ENCODE measurements at regions not wholly inside any gene's neighbourhood (a gene's known extent, or its start where the extent isn't known, plus 50 kb on each side); places are given as distances from the start of the nearest gene placed in this dataset.

- TF ChIP-seq, protein P1, sequence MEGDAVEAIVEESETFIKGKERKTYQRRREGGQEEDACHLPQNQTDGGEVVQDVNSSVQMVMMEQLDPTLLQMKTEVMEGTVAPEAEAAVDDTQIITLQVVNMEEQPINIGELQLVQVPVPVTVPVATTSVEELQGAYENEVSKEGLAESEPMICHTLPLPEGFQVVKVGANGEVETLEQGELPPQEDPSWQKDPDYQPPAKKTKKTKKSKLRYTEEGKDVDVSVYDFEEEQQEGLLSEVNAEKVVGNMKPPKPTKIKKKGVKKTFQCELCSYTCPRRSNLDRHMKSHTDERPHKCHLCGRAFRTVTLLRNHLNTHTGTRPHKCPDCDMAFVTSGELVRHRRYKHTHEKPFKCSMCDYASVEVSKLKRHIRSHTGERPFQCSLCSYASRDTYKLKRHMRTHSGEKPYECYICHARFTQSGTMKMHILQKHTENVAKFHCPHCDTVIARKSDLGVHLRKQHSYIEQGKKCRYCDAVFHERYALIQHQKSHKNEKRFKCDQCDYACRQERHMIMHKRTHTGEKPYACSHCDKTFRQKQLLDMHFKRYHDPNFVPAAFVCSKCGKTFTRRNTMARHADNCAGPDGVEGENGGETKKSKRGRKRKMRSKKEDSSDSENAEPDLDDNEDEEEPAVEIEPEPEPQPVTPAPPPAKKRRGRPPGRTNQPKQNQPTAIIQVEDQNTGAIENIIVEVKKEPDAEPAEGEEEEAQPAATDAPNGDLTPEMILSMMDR (IDR thresholded peaks at IDR 0.05) = no peak
- TF ChIP-seq ZBTB21 (CRISPR knock-in tag; IDR thresholded peaks at IDR 0.05; ENCODE audit: borderline replicate concordance) (no peak), ZNF138 (CRISPR knock-in tag; conservative IDR thresholded peaks at IDR 0.05) (no peak), MAX (CRISPR knock-in tag; IDR thresholded peaks at IDR 0.05) (no peak), ELF4 (CRISPR knock-in tag; IDR thresholded peaks at IDR 0.05; ENCODE audit: low read depth) (no peak), PRDM15 (CRISPR knock-in tag; IDR thresholded peaks at IDR 0.05) (no peak), ZNF121 (CRISPR knock-in tag; IDR thresholded peaks at IDR 0.05) (no peak), KAT7 (CRISPR knock-in tag; IDR thresholded peaks at IDR 0.05; ENCODE audit: borderline replicate concordance) (no peak), ATF1 (CRISPR knock-in tag; IDR thresholded peaks at IDR 0.05) (no peak)
- TF ChIP-seq, protein P2, sequence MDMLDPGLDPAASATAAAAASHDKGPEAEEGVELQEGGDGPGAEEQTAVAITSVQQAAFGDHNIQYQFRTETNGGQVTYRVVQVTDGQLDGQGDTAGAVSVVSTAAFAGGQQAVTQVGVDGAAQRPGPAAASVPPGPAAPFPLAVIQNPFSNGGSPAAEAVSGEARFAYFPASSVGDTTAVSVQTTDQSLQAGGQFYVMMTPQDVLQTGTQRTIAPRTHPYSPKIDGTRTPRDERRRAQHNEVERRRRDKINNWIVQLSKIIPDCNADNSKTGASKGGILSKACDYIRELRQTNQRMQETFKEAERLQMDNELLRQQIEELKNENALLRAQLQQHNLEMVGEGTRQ (CRISPR knock-in tag; IDR thresholded peaks at IDR 0.05) = no peak
Observed at GRCh38 chr7:138370956-138371355, 89.1 kb upstream of the TRIM24 start.
